Hypothalamus (tissue), 51 donors: ENCODE measurements at regions not wholly inside any gene's neighbourhood (a gene's known extent, or its start where the extent isn't known, plus 50 kb on each side); places are given as distances from the start of the nearest gene placed in this dataset.
"Not testable (repeated sequence)": the region's sequence is repeated elsewhere in the genome, so short reads cannot be mapped to it uniquely, and the experiment has no call there.

Experiments used
- DNase-seq, 51 donors: peaks; one replicate each; lab custom pipeline; 2025; lab: John Stamatoyannopoulos, UW

- DNase-seq = no peak
Measured at GRCh38 chr12:105454688-105455087, 124.2 kb downstream of the C12orf75 start.

- no peak for DNase-seq
Measured at GRCh38 chr12:105455261-105455660, 124.8 kb downstream of the C12orf75 start.

- DNase-seq = no peak
Measured at GRCh38 chr12:105457026-105457425, 126.5 kb downstream of the C12orf75 start.

GRCh38 chr12:105459760-105460330 is 129.4 kb downstream of the C12orf75 start:
- no peak for DNase-seq

- DNase-seq = no peak
Measured at GRCh38 chr12:105461271-105461943, 130.9 kb downstream of the C12orf75 start.

GRCh38 chr12:105461944-105462762 is 131.7 kb downstream of the C12orf75 start:
- no peak for DNase-seq

GRCh38 chr12:105462831-105463230 is 132.3 kb downstream of the C12orf75 start:
- DNase-seq = no peak

- no peak for DNase-seq
Measured at GRCh38 chr12:105464406-105464805, 133.9 kb downstream of the C12orf75 start.

GRCh38 chr12:105466231-105466900 is 135.9 kb downstream of the C12orf75 start:
- DNase-seq = no peak

GRCh38 chr12:105466901-105467598 is 136.6 kb downstream of the C12orf75 start:
- DNase-seq = no peak

- DNase-seq = no peak
Measured at GRCh38 chr12:105467710-105468366, 137.3 kb downstream of the C12orf75 start.

- no peak for DNase-seq
Measured at GRCh38 chr12:105468464-105468863, 138.0 kb downstream of the C12orf75 start.

- no peak for DNase-seq
Measured at GRCh38 chr12:105469211-105469610, 138.7 kb downstream of the C12orf75 start.

GRCh38 chr12:105469701-105470100 is 139.2 kb downstream of the C12orf75 start:
- no peak for DNase-seq

GRCh38 chr12:105470102-105470501 is 139.6 kb downstream of the C12orf75 start:
- no peak for DNase-seq

GRCh38 chr12:105470601-105471000 is 140.1 kb downstream of the C12orf75 start:
- no peak for DNase-seq

GRCh38 chr12:105474672-105475071 is 144.2 kb downstream of the C12orf75 start:
- no peak for DNase-seq

- DNase-seq = no peak
Measured at GRCh38 chr12:105476616-105477015, 146.1 kb downstream of the C12orf75 start.

GRCh38 chr12:105477873-105478272 is 147.4 kb downstream of the C12orf75 start:
- DNase-seq = no peak

- not testable (repeated sequence) for DNase-seq
Measured at GRCh38 chr12:105478788-105479187, 148.3 kb downstream of the C12orf75 start.
